ENCODE measurements at regions not wholly inside any gene's neighbourhood (a gene's known extent, or its start where the extent isn't known, plus 50 kb on each side); places are given as distances from the start of the nearest gene placed in this dataset.

DNA sequence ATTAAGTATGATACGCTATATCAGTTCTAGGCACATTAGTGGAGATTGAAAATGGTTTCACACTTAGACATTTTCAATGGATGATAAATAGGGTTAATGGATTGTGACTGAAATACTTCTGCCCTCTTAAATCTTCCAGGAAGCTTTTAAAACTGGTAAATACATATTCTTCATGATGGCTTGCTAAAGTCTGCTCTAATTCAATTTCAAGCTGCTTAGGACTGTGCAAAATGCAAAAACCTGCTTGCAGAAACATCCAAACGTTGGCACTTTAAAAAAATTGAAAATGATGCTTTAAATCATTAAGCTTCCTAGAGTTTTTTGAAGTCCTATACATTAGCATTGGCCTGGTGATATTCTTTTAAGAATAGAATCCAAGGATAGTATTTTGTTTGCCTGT is 214.8 kb upstream of the FSHR start:
- TF ChIP-seq, protein P1, sequence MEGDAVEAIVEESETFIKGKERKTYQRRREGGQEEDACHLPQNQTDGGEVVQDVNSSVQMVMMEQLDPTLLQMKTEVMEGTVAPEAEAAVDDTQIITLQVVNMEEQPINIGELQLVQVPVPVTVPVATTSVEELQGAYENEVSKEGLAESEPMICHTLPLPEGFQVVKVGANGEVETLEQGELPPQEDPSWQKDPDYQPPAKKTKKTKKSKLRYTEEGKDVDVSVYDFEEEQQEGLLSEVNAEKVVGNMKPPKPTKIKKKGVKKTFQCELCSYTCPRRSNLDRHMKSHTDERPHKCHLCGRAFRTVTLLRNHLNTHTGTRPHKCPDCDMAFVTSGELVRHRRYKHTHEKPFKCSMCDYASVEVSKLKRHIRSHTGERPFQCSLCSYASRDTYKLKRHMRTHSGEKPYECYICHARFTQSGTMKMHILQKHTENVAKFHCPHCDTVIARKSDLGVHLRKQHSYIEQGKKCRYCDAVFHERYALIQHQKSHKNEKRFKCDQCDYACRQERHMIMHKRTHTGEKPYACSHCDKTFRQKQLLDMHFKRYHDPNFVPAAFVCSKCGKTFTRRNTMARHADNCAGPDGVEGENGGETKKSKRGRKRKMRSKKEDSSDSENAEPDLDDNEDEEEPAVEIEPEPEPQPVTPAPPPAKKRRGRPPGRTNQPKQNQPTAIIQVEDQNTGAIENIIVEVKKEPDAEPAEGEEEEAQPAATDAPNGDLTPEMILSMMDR (IDR thresholded peaks at IDR 0.05; ENCODE audit: insufficient read depth, low read length), result no peak
- TF ChIP-seq POLR2AphosphoS5 (IDR thresholded peaks at IDR 0.05; ENCODE audit: low read depth) (no peak), GABPA (IDR thresholded peaks at IDR 0.05; ENCODE audit: low read depth) (no peak), SPI1 (IDR thresholded peaks at IDR 0.05; ENCODE audit: borderline replicate concordance, low read depth) (no peak)
- TF ChIP-seq, protein P2, sequence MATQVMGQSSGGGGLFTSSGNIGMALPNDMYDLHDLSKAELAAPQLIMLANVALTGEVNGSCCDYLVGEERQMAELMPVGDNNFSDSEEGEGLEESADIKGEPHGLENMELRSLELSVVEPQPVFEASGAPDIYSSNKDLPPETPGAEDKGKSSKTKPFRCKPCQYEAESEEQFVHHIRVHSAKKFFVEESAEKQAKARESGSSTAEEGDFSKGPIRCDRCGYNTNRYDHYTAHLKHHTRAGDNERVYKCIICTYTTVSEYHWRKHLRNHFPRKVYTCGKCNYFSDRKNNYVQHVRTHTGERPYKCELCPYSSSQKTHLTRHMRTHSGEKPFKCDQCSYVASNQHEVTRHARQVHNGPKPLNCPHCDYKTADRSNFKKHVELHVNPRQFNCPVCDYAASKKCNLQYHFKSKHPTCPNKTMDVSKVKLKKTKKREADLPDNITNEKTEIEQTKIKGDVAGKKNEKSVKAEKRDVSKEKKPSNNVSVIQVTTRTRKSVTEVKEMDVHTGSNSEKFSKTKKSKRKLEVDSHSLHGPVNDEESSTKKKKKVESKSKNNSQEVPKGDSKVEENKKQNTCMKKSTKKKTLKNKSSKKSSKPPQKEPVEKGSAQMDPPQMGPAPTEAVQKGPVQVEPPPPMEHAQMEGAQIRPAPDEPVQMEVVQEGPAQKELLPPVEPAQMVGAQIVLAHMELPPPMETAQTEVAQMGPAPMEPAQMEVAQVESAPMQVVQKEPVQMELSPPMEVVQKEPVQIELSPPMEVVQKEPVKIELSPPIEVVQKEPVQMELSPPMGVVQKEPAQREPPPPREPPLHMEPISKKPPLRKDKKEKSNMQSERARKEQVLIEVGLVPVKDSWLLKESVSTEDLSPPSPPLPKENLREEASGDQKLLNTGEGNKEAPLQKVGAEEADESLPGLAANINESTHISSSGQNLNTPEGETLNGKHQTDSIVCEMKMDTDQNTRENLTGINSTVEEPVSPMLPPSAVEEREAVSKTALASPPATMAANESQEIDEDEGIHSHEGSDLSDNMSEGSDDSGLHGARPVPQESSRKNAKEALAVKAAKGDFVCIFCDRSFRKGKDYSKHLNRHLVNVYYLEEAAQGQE (IDR thresholded peaks at IDR 0.05; ENCODE audit: insufficient replicate concordance, low read depth), result no peak
